ENCODE measurements at regions not wholly inside any gene's neighbourhood (a gene's known extent, or its start where the extent isn't known, plus 50 kb on each side); places are given as distances from the start of the nearest gene placed in this dataset.

GRCh38 chr18:78445880-78446279 lies 533.7 kb upstream of the SALL3 start:
- peaks cover 0 to 2% (median 2%) of the 10 kb centered on the region in 3 donors for H3K9me3 ChIP-seq (ENCODE audit: control insufficient read depth in 3 of 3, low read length in 3 of 3)
- H3K4me1 ChIP-seq (ENCODE audit: control insufficient read depth in 3 of 3, insufficient read depth in 3 of 3, low read length in 3 of 3) = no peaks in the 10 kb centered on the region
- H3K36me3 ChIP-seq (ENCODE audit: control insufficient read depth in 3 of 3, insufficient read depth in 3 of 3, low read length in 3 of 3) = no peaks in the 10 kb centered on the region
- no peak overlapping the region for H3K27ac ChIP-seq (ENCODE audit: low read depth, low read length)
- no peaks in the 10 kb centered on the region for H3K27me3 ChIP-seq (ENCODE audit: control insufficient read depth in 3 of 3, insufficient read depth in 3 of 3, low read length in 3 of 3)
- no peak overlapping the region for H3K4me3 ChIP-seq (ENCODE audit: low read length in 3 of 3)
- H3K9ac ChIP-seq (ENCODE audit: low read depth in 1 of 3, low read length in 3 of 3) = no peak overlapping the region

- no peak overlapping the region for H3K9ac ChIP-seq (ENCODE audit: low read depth in 1 of 3, low read length in 3 of 3)
- no peak overlapping the region for H3K27ac ChIP-seq (ENCODE audit: low read depth, low read length)
- H3K36me3 ChIP-seq (ENCODE audit: control insufficient read depth in 3 of 3, insufficient read depth in 3 of 3, low read length in 3 of 3) = no peaks in the 10 kb centered on the region
- no peaks in the 10 kb centered on the region for H3K27me3 ChIP-seq (ENCODE audit: control insufficient read depth in 3 of 3, insufficient read depth in 3 of 3, low read length in 3 of 3)
- no peak overlapping the region for H3K4me3 ChIP-seq (ENCODE audit: low read length in 3 of 3)
- H3K4me1 ChIP-seq (ENCODE audit: control insufficient read depth in 3 of 3, insufficient read depth in 3 of 3, low read length in 3 of 3) = no peaks in the 10 kb centered on the region
- H3K9me3 ChIP-seq (ENCODE audit: control insufficient read depth in 3 of 3, low read length in 3 of 3) = peaks cover 0 to 2% (median 2%) of the 10 kb centered on the region in 3 donors
These were observed 532.4 kb upstream of the SALL3 start for GRCh38 chr18:78447211-78447610.

- H3K4me3 ChIP-seq (ENCODE audit: low read length in 3 of 3) = no peak overlapping the region
- no peak overlapping the region for H3K27ac ChIP-seq (ENCODE audit: low read depth, low read length)
- no peaks in the 10 kb centered on the region for H3K4me1 ChIP-seq (ENCODE audit: control insufficient read depth in 3 of 3, insufficient read depth in 3 of 3, low read length in 3 of 3)
- no peak overlapping the region for H3K9ac ChIP-seq (ENCODE audit: low read depth in 1 of 3, low read length in 3 of 3)
- no peaks in the 10 kb centered on the region for H3K27me3 ChIP-seq (ENCODE audit: control insufficient read depth in 3 of 3, insufficient read depth in 3 of 3, low read length in 3 of 3)
- no peaks in the 10 kb centered on the region for H3K36me3 ChIP-seq (ENCODE audit: control insufficient read depth in 3 of 3, insufficient read depth in 3 of 3, low read length in 3 of 3)
- peaks cover 0 to 2% (median 2%) of the 10 kb centered on the region in 3 donors for H3K9me3 ChIP-seq (ENCODE audit: control insufficient read depth in 3 of 3, low read length in 3 of 3)
These were observed 531.5 kb upstream of the SALL3 start for GRCh38 chr18:78448106-78448505.

- Histone ChIP-seq H3K27me3 (ENCODE audit: control insufficient read depth in 3 of 3, insufficient read depth in 3 of 3, low read length in 3 of 3) (no peaks in the 10 kb centered on the region), H3K4me3 (ENCODE audit: low read length in 3 of 3) (no peak overlapping the region), H3K9ac (ENCODE audit: low read depth in 1 of 3, low read length in 3 of 3) (no peak overlapping the region), H3K36me3 (ENCODE audit: control insufficient read depth in 3 of 3, insufficient read depth in 3 of 3, low read length in 3 of 3) (no peaks in the 10 kb centered on the region), H3K9me3 (ENCODE audit: control insufficient read depth in 3 of 3, low read length in 3 of 3) (peaks cover 0 to 2% (median 1%) of the 10 kb centered on the region in 3 donors), H3K27ac (ENCODE audit: low read depth, low read length) (no peak overlapping the region), H3K4me1 (ENCODE audit: control insufficient read depth in 3 of 3, insufficient read depth in 3 of 3, low read length in 3 of 3) (no peaks in the 10 kb centered on the region)
These were observed 531.0 kb upstream of the SALL3 start for GRCh38 chr18:78448591-78448990.

DNA sequence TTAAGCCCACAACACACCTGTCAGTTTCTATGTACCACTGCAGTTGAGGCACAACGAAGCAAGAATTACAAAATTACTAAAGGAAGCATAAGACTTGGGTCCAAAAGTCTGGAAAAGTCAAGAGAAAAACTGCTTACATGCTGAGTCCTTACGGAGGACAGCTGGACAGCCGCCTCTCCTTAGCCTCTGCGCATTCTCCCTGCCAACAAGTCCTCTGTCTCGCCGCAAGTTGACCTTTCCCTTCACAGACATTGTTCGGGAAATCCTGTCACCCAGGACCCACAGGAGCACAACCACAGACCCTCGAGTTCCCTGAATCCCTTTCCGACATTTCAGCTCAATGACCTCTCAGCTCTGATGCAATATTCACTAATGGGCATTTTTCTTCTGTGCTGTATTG lies 525.4 kb upstream of the SALL3 start:
- H3K36me3 ChIP-seq (ENCODE audit: control insufficient read depth in 3 of 3, insufficient read depth in 3 of 3, low read length in 3 of 3) = no peaks in the 10 kb centered on the region
- H3K4me1 ChIP-seq (ENCODE audit: control insufficient read depth in 3 of 3, insufficient read depth in 3 of 3, low read length in 3 of 3) = no peaks in the 10 kb centered on the region
- no peak overlapping the region for H3K9ac ChIP-seq (ENCODE audit: low read depth in 1 of 3, low read length in 3 of 3)
- H3K27me3 ChIP-seq (ENCODE audit: control insufficient read depth in 3 of 3, insufficient read depth in 3 of 3, low read length in 3 of 3) = no peaks in the 10 kb centered on the region
- no peak overlapping the region for H3K4me3 ChIP-seq (ENCODE audit: low read length in 3 of 3)
- H3K9me3 ChIP-seq (ENCODE audit: control insufficient read depth in 3 of 3, low read length in 3 of 3) = peaks cover 0 to 2% (median 0%) of the 10 kb centered on the region in 3 donors
- H3K27ac ChIP-seq (ENCODE audit: low read depth, low read length) = no peak overlapping the region

DNA sequence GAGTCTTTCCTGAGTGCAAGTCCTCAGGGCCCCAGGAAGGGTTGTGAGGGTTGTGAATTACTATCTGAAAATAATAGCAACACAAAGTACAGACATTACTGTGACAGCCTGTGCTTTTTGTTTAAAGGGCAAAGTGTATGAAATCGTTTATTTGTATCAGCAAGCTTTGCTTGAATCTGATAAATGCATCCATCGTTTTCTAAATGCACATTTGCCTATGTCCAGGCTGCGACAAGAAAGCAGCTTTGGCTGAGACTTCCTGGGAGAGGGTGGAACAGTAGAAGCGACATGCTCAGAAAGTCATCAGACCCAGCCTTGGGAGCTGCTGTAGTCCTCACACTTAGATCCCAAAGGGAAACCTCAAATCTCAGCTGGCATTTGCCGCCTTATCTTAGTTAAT lies 524.2 kb upstream of the SALL3 start:
- Histone ChIP-seq H3K9ac (ENCODE audit: low read depth in 1 of 3, low read length in 3 of 3) (no peak overlapping the region), H3K36me3 (ENCODE audit: control insufficient read depth in 3 of 3, insufficient read depth in 3 of 3, low read length in 3 of 3) (no peaks in the 10 kb centered on the region), H3K9me3 (ENCODE audit: control insufficient read depth in 3 of 3, low read length in 3 of 3) (no peaks in the 10 kb centered on the region), H3K4me3 (ENCODE audit: low read length in 3 of 3) (no peak overlapping the region), H3K4me1 (ENCODE audit: control insufficient read depth in 3 of 3, insufficient read depth in 3 of 3, low read length in 3 of 3) (no peaks in the 10 kb centered on the region), H3K27me3 (ENCODE audit: control insufficient read depth in 3 of 3, insufficient read depth in 3 of 3, low read length in 3 of 3) (no peaks in the 10 kb centered on the region), H3K27ac (ENCODE audit: low read depth, low read length) (no peak overlapping the region)

DNA sequence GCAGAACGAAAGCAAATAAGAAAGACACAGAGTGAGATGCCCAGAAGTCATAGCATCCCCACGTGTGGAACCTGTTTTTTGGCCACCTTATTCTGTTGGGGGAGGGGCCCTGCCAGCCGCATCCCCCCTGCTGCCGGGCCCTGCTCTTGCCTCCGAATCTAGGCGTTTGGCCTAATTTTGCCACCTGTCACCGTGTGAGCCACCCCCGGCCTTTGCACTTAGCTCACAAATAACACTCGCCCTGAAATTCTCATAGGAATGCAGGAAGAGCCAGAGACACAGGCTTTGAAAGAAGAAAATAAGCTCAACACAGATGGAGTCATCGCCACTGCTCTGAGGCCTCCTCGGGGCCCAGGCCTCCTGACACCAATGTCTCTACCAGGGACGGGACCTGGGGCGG lies 522.6 kb upstream of the SALL3 start:
- no peaks in the 10 kb centered on the region for H3K36me3 ChIP-seq (ENCODE audit: control insufficient read depth in 3 of 3, insufficient read depth in 3 of 3, low read length in 3 of 3)
- H3K27me3 ChIP-seq (ENCODE audit: control insufficient read depth in 3 of 3, insufficient read depth in 3 of 3, low read length in 3 of 3) = no peaks in the 10 kb centered on the region
- H3K9me3 ChIP-seq (ENCODE audit: control insufficient read depth in 3 of 3, low read length in 3 of 3) = no peaks in the 10 kb centered on the region
- no peaks in the 10 kb centered on the region for H3K4me1 ChIP-seq (ENCODE audit: control insufficient read depth in 3 of 3, insufficient read depth in 3 of 3, low read length in 3 of 3)
- no peak overlapping the region for H3K4me3 ChIP-seq (ENCODE audit: low read length in 3 of 3)
- H3K27ac ChIP-seq (ENCODE audit: low read depth, low read length) = no peak overlapping the region
- no peak overlapping the region for H3K9ac ChIP-seq (ENCODE audit: low read depth in 1 of 3, low read length in 3 of 3)

GRCh38 chr18:78457731-78458130 lies 521.9 kb upstream of the SALL3 start:
- H3K9me3 ChIP-seq (ENCODE audit: control insufficient read depth in 3 of 3, low read length in 3 of 3) = no peaks in the 10 kb centered on the region
- H3K36me3 ChIP-seq (ENCODE audit: control insufficient read depth in 3 of 3, insufficient read depth in 3 of 3, low read length in 3 of 3) = no peaks in the 10 kb centered on the region
- H3K4me1 ChIP-seq (ENCODE audit: control insufficient read depth in 3 of 3, insufficient read depth in 3 of 3, low read length in 3 of 3) = no peaks in the 10 kb centered on the region
- H3K4me3 ChIP-seq (ENCODE audit: low read length in 3 of 3) = no peak overlapping the region
- H3K27me3 ChIP-seq (ENCODE audit: control insufficient read depth in 3 of 3, insufficient read depth in 3 of 3, low read length in 3 of 3) = no peaks in the 10 kb centered on the region
- no peak overlapping the region for H3K27ac ChIP-seq (ENCODE audit: low read depth, low read length)
- no peak overlapping the region for H3K9ac ChIP-seq (ENCODE audit: low read depth in 1 of 3, low read length in 3 of 3)

- H3K4me1 ChIP-seq (ENCODE audit: control insufficient read depth in 3 of 3, insufficient read depth in 3 of 3, low read length in 3 of 3) = no peaks in the 10 kb centered on the region
- no peaks in the 10 kb centered on the region for H3K36me3 ChIP-seq (ENCODE audit: control insufficient read depth in 3 of 3, insufficient read depth in 3 of 3, low read length in 3 of 3)
- no peak overlapping the region for H3K27ac ChIP-seq (ENCODE audit: low read depth, low read length)
- H3K9me3 ChIP-seq (ENCODE audit: control insufficient read depth in 3 of 3, low read length in 3 of 3) = no peaks in the 10 kb centered on the region
- no peak overlapping the region for H3K4me3 ChIP-seq (ENCODE audit: low read length in 3 of 3)
- no peak overlapping the region for H3K9ac ChIP-seq (ENCODE audit: low read depth in 1 of 3, low read length in 3 of 3)
- H3K27me3 ChIP-seq (ENCODE audit: control insufficient read depth in 3 of 3, insufficient read depth in 3 of 3, low read length in 3 of 3) = no peaks in the 10 kb centered on the region
These were observed 521.3 kb upstream of the SALL3 start for GRCh38 chr18:78458356-78458755.

DNA sequence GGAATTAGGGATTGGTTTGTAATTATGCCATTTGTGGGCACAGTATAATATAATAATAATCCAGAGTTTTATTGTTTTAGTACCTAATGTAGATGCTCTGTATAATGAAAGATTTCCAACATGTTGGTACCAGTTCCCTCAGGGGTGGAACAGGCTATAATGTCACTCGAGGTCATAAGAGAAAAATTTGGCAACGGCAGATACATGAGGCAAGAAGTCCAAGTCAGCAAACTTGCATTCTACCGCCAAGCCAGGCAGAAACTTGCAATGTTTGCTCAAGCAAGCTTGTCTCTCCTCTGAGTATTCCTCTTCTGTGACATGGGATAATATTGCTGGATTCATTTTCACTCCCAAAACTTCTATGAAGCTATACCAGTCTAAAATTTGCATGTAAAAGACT lies 520.0 kb upstream of the SALL3 start:
- H3K4me1 ChIP-seq (ENCODE audit: control insufficient read depth in 3 of 3, insufficient read depth in 3 of 3, low read length in 3 of 3) = no peaks in the 10 kb centered on the region
- no peaks in the 10 kb centered on the region for H3K36me3 ChIP-seq (ENCODE audit: control insufficient read depth in 3 of 3, insufficient read depth in 3 of 3, low read length in 3 of 3)
- H3K27ac ChIP-seq (ENCODE audit: low read depth, low read length) = no peak overlapping the region
- H3K4me3 ChIP-seq (ENCODE audit: low read length in 3 of 3) = no peak overlapping the region
- no peaks in the 10 kb centered on the region for H3K27me3 ChIP-seq (ENCODE audit: control insufficient read depth in 3 of 3, insufficient read depth in 3 of 3, low read length in 3 of 3)
- no peak overlapping the region for H3K9ac ChIP-seq (ENCODE audit: low read depth in 1 of 3, low read length in 3 of 3)
- H3K9me3 ChIP-seq (ENCODE audit: control insufficient read depth in 3 of 3, low read length in 3 of 3) = no peaks in the 10 kb centered on the region

DNA sequence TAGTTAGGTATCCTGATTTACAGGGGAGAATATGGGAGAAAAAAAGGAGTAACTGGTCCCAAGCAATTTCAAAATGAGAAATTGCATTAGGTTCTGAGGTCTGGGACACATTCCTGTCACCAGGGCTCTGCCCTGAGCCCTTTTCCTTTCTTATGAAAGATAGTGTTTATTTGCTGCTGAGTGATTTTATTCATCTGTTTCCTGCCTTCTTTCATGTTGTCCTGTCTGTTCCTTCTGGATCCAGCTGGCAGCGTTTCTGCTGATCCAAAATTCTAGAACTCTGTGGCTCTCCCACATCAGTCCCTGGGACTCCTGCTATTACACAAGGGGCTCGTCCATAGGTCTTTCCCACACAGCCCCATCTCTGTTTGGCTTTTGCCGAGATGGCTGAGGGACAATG lies 519.1 kb upstream of the SALL3 start:
- Histone ChIP-seq H3K27me3 (ENCODE audit: control insufficient read depth in 3 of 3, insufficient read depth in 3 of 3, low read length in 3 of 3) (no peaks in the 10 kb centered on the region), H3K36me3 (ENCODE audit: control insufficient read depth in 3 of 3, insufficient read depth in 3 of 3, low read length in 3 of 3) (no peaks in the 10 kb centered on the region), H3K27ac (ENCODE audit: low read depth, low read length) (no peak overlapping the region), H3K9me3 (ENCODE audit: control insufficient read depth in 3 of 3, low read length in 3 of 3) (peaks cover 0 to 3% (median 0%) of the 10 kb centered on the region in 3 donors), H3K4me3 (ENCODE audit: low read length in 3 of 3) (no peak overlapping the region), H3K4me1 (ENCODE audit: control insufficient read depth in 3 of 3, insufficient read depth in 3 of 3, low read length in 3 of 3) (no peaks in the 10 kb centered on the region), H3K9ac (ENCODE audit: low read depth in 1 of 3, low read length in 3 of 3) (no peak overlapping the region)
